ENCODE measurements at regions not wholly inside any gene's neighbourhood (a gene's known extent, or its start where the extent isn't known, plus 50 kb on each side); places are given as distances from the start of the nearest gene placed in this dataset.

GRCh38 chrX:57848857-57849256 is 61.4 kb downstream of the ZXDA start:
- DNase-seq (ENCODE audit: low spot score), result no peak

DNA sequence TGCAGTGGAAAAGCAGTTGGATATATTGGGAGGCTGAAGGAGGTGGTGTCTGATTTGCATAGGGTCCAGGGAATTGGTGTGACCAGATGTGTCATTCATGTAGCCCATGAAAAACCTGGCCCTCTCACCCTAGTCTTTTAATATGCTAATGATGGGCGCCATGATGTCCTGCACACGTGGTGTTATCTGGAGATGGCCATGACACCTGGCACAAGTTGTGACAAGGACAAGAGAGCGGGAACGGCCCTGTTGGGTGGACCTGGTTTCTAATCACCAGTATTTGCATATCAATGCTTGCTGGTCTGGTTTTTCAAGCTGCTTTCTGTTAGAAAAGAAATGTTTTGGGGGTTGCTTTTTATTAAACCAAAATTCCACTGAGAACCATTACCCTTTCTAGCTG is 87.4 kb downstream of the ZXDA start:
- DNase-seq (ENCODE audit: low spot score), result no peak

DNA sequence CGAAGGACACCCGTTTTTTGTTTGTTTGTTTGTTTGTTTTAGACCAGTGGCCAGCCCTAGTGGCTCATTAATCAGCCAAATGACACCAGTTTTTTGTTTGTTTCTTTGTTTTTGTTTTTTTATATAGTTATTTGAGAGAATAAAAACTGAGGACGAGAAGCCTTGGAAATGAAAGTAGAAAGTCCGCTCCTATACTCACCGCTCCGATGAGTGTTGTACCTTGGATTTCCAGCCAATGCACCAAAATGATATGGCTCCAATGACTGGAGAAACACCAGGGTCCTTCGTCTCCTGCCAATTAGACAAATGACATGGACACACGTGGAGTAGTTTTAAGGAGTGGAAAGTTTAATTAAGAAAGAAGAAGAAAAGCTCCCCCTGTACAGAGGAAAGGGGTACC is 87.9 kb downstream of the ZXDA start:
- DNase-seq (ENCODE audit: low spot score), result no peak

DNA sequence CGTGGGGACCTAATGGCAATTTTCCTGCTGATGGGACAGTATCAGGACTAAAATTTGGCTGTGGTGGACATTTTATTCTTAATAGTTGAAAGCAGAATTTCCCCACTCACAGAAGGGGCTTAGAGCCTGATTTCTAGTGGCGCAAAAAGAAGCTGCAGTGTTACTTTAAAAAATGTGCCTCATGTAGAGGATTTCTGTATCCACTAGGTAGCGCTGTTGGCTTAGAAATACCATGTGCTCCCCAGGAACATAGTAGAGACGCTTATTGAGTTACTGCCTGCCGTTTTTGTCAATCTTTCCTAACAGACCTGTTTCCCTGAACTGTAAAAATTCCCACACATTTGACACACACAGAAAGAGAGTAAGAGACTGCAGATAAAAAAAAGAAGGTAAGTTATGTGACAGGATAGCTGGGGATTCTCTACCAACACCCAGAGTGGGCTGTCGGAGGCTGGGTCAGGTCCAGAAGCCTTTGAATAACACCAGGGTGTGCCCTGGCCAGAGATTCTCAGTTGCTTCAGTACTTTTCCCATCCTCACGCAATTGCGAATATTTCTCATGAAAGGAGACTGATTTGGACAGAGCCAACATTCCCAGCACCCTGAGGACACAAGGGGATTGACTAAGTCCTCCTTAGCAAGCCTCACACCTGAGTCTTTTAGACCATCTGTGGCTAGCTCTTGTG is 88.4 kb downstream of the ZXDA start:
- DNase-seq (ENCODE audit: low spot score), result peak; percentile 47

DNA sequence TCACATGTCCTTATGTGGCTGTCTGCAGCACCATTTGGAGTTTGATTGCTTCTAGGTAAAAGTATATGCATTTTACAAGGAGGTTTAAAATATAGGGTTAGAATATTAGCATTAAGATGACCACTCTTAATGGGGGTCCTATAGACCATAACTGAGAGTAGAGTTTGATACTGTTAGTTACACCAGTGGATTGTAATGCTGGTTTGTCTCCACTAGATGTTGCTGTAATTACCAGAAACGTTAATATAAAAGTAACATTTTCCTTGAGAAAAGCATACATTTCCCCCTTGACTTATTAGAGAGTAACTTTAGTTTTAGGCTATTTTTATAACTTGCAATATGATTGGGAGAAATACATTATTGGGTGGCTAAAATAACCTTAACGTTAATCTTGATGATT is 93.0 kb downstream of the ZXDA start:
- peak; percentile 6 for DNase-seq (ENCODE audit: low spot score)

GRCh38 chrX:57772637-57773036 is 92.6 kb upstream of the NLRP2B start:
- no peak for DNase-seq (ENCODE audit: low spot score)

DNA sequence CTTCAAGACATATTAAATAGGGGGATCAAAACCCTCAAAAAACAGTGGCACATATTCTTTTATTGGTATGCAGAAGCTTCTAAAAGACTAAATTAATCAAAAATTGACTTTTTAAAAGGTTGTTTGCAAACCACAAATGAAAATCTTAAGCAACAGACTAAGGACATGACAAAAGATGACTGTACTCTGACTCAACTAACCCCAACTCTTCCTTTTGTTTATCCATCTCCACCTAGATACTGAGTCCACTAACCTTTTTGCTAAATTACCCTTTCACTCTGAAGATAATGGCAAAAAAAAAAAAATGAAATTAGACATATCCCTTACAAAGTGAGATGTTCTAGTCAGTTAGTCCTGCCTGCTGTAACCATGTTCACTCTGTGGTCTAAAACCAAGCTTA is 91.6 kb upstream of the NLRP2B start:
- no peak for DNase-seq (ENCODE audit: low spot score)

GRCh38 chrX:57752866-57753265 is 72.8 kb upstream of the NLRP2B start:
- DNase-seq (ENCODE audit: low spot score), result no peak

- DNase-seq (ENCODE audit: low spot score), result no peak
Measured at GRCh38 chrX:57741107-57741506, 61.0 kb upstream of the NLRP2B start.

- DNase-seq (ENCODE audit: low spot score), result no peak
Measured at GRCh38 chrX:57737881-57738280, 57.8 kb upstream of the NLRP2B start.

Data from AG20443 (cell line).